Breast epithelium (tissue), 3 donors: ENCODE measurements at regions not wholly inside any gene's neighbourhood (a gene's known extent, or its start where the extent isn't known, plus 50 kb on each side); places are given as distances from the start of the nearest gene placed in this dataset.

Source experiments
- POLR2A ChIP-seq: fragments of 450-650 bp; IDR thresholded peaks from one replicate; pipeline ENCODE4 v1.6.1; 2016; ENCODE audit warnings: antibody characterized with exemption, mild to moderate bottlenecking, moderate library complexity
- TF ChIP-seq, protein P1 (sequence below), 3 donors: fragments of 450-650 bp; IDR thresholded peaks; one replicate each; pipeline ENCODE4 v1.5.1; 2016 to 2017; ENCODE audit warnings: antibody characterized with exemption in 3 of 3, mild to moderate bottlenecking in 3 of 3, moderate library complexity in 3 of 3

DNA sequence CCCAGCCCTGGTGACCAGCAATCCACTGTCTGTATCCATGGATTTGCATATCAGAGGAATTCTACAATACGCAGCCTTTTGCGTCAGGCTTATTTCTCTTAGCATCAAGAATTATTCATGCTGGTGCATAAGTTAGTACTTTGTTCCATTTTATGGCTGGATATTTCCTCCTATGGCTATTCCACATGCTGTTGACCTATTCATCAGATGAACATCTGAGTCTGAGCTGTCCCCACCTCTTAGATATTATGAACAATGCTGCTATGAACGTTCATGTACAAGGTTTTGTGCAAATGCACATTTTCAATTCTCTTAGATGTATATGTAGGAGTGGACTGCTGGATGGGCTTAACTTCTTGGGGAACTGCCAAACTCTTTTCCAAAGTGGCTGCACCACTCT lies 79.0 kb upstream of the CST7 start:
- TF ChIP-seq, protein P1, sequence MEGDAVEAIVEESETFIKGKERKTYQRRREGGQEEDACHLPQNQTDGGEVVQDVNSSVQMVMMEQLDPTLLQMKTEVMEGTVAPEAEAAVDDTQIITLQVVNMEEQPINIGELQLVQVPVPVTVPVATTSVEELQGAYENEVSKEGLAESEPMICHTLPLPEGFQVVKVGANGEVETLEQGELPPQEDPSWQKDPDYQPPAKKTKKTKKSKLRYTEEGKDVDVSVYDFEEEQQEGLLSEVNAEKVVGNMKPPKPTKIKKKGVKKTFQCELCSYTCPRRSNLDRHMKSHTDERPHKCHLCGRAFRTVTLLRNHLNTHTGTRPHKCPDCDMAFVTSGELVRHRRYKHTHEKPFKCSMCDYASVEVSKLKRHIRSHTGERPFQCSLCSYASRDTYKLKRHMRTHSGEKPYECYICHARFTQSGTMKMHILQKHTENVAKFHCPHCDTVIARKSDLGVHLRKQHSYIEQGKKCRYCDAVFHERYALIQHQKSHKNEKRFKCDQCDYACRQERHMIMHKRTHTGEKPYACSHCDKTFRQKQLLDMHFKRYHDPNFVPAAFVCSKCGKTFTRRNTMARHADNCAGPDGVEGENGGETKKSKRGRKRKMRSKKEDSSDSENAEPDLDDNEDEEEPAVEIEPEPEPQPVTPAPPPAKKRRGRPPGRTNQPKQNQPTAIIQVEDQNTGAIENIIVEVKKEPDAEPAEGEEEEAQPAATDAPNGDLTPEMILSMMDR (IDR thresholded peaks at IDR 0.05), result no peak
- TF ChIP-seq POLR2A, result no peak
